ENCODE measurements at regions not wholly inside any gene's neighbourhood (a gene's known extent, or its start where the extent isn't known, plus 50 kb on each side); places are given as distances from the start of the nearest gene placed in this dataset.

DNA sequence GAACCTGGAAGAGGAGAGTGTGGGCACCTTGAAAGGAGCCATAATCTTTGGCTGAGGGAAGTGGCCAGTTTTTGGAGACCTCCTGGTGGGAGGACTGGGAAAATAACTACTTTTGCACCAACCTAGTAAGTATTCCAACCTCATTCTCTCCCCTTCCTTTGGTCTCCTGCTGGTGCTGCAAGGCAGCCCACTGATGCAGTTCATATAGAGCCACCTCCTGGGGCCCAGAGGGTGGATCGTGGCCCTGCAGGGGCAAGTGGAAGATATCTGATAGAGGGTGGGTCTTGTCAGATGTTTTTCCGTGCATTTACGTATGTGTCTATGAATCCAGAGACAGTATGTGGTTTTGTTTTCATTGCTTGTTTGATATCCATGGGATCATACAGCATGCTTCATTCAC lies 172.8 kb upstream of the PITX1 start:
- TF ChIP-seq, protein P1, sequence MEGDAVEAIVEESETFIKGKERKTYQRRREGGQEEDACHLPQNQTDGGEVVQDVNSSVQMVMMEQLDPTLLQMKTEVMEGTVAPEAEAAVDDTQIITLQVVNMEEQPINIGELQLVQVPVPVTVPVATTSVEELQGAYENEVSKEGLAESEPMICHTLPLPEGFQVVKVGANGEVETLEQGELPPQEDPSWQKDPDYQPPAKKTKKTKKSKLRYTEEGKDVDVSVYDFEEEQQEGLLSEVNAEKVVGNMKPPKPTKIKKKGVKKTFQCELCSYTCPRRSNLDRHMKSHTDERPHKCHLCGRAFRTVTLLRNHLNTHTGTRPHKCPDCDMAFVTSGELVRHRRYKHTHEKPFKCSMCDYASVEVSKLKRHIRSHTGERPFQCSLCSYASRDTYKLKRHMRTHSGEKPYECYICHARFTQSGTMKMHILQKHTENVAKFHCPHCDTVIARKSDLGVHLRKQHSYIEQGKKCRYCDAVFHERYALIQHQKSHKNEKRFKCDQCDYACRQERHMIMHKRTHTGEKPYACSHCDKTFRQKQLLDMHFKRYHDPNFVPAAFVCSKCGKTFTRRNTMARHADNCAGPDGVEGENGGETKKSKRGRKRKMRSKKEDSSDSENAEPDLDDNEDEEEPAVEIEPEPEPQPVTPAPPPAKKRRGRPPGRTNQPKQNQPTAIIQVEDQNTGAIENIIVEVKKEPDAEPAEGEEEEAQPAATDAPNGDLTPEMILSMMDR (IDR thresholded peaks at IDR 0.05 in 4 of 5, conservative IDR thresholded peaks at IDR 0.05 in 1 of 5) = no peak
- TF ChIP-seq POLR2A (IDR thresholded peaks at IDR 0.05) = no peak
